Endothelial cell (in vitro differentiated cells): ENCODE measurements at regions not wholly inside any gene's neighbourhood (a gene's known extent, or its start where the extent isn't known, plus 50 kb on each side); places are given as distances from the start of the nearest gene placed in this dataset.
"Not testable (repeated sequence)": the region's sequence is repeated elsewhere in the genome, so short reads cannot be mapped to it uniquely, and the experiment has no call there.

Source experiments
- DNase-seq: peaks from one replicate; pipeline ENCODE4 v3.0.0; 2021; ENCODE audit warnings: low spot score
- H3K27ac Mint-ChIP-seq: one replicate; pipeline ENCODE4 v1.8.0; 2021; ENCODE audit warnings: mixed read lengths, inconsistent platforms; ENCODE audit not compliant: unreplicated experiment
- H3K27me3 Mint-ChIP-seq: one replicate; pipeline ENCODE4 v1.8.0; 2021; ENCODE audit warnings: mild to moderate bottlenecking, moderate library complexity, mixed read lengths, inconsistent platforms; ENCODE audit not compliant: unreplicated experiment
- H3K36me3 Mint-ChIP-seq: one replicate; pipeline ENCODE4 v1.8.0; 2021; ENCODE audit warnings: mild to moderate bottlenecking, low read depth, mixed read lengths, inconsistent platforms; ENCODE audit not compliant: unreplicated experiment
- H3K4me1 Mint-ChIP-seq: one replicate; pipeline ENCODE4 v1.8.0; 2021; ENCODE audit warnings: mild to moderate bottlenecking, mixed read lengths, inconsistent platforms; ENCODE audit not compliant: unreplicated experiment
- H3K4me3 Mint-ChIP-seq: one replicate; pipeline ENCODE4 v1.8.0; 2021; ENCODE audit warnings: mild to moderate bottlenecking, mixed read lengths, inconsistent platforms; ENCODE audit not compliant: unreplicated experiment
- H3K9me3 Mint-ChIP-seq: one replicate; pipeline ENCODE4 v1.8.0; 2021; ENCODE audit warnings: mixed read lengths, inconsistent platforms; ENCODE audit not compliant: unreplicated experiment
- TF ChIP-seq, protein P1 (sequence below): fragments of 200-600 bp; sonication (generic); IDR thresholded peaks from one replicate; pipeline ENCODE4 v1.5.0; 2021; ENCODE audit warnings: antibody characterized with exemption; ENCODE audit not compliant: unreplicated experiment

DNA sequence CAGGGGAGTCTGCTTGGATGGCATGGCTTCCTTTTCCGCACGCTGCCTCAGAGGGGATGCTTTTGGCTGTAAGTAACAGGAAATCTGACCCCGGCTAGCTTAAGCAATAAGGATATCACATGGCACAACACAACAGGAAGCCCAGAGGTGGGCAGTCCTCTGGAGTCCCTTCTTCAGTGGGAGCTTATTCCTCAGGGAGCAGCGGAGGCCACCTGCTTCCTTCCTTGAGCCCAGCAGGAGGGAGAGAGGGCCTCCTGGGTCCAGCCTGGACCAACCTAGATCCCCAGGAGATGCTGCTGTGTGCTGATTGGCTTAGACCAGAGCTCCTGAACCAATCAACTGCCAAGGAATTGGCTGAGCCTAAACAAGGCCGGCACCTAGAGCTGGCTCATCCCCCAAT is 66.3 kb downstream of the C9orf50 start:
- peaks cover 19% of the 10 kb centered on the region for H3K27me3 Mint-ChIP-seq
- DNase-seq: no peak
- H3K4me3 Mint-ChIP-seq: no peak overlapping the region
- H3K4me1 Mint-ChIP-seq: peaks cover 26% of the 10 kb centered on the region
- H3K27ac Mint-ChIP-seq: no peak overlapping the region
- H3K36me3 Mint-ChIP-seq: no peaks in the 10 kb centered on the region
- no peaks in the 10 kb centered on the region for H3K9me3 Mint-ChIP-seq
- TF ChIP-seq, protein P1, sequence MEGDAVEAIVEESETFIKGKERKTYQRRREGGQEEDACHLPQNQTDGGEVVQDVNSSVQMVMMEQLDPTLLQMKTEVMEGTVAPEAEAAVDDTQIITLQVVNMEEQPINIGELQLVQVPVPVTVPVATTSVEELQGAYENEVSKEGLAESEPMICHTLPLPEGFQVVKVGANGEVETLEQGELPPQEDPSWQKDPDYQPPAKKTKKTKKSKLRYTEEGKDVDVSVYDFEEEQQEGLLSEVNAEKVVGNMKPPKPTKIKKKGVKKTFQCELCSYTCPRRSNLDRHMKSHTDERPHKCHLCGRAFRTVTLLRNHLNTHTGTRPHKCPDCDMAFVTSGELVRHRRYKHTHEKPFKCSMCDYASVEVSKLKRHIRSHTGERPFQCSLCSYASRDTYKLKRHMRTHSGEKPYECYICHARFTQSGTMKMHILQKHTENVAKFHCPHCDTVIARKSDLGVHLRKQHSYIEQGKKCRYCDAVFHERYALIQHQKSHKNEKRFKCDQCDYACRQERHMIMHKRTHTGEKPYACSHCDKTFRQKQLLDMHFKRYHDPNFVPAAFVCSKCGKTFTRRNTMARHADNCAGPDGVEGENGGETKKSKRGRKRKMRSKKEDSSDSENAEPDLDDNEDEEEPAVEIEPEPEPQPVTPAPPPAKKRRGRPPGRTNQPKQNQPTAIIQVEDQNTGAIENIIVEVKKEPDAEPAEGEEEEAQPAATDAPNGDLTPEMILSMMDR: no peak

DNA sequence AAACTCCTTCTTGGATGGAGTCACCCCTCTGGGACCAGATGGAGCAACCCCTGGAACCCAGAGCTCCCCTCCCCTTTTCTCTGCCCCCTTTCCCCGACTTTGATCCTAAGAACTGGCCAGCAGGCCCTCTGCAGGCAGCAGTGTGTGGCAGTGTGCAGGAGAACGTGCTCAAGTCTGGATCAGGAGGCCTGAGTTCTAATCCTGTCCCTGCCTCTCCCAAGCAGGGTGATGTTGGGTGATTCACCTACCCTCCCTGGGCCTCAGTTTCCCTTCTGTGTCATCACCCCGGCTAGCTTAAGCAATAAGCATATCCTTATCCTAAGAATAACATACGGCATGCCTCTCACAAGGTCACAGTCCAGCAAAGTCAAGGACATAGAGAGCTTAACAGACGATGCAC is 67.6 kb downstream of the C9orf50 start:
- Mint-ChIP-seq H3K27me3 (peaks cover 21% of the 10 kb centered on the region), H3K4me3 (no peak overlapping the region), H3K36me3 (no peaks in the 10 kb centered on the region), H3K27ac (no peak overlapping the region), H3K4me1 (peaks cover 34% of the 10 kb centered on the region), H3K9me3 (no peaks in the 10 kb centered on the region)
- DNase-seq: no peak
- TF ChIP-seq, protein P1: no peak

DNA sequence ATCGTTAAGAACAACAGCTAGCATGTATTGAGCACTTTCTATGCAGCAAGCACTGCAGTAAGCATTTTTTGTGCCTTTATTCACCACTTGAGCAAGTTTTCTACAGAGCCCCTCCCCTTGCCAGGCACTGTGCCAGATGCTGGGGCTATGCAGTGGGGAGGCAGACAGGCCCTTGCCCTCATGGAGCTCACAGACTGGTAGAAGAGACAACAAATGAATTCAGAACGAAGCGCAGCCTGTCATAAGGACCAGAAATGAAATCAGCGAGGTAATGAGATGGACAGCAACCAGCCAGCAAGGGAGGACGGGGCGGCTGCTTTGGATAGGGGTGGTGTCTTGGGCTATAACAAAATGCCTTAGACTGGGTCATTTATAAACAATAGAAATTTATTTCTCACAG is 68.8 kb downstream of the C9orf50 start:
- Mint-ChIP-seq H3K4me1 (peaks cover 28% of the 10 kb centered on the region), H3K27me3 (peaks cover 21% of the 10 kb centered on the region), H3K9me3 (no peaks in the 10 kb centered on the region), H3K27ac (no peak overlapping the region), H3K36me3 (no peaks in the 10 kb centered on the region), H3K4me3 (no peak overlapping the region)
- TF ChIP-seq, protein P1: no peak
- DNase-seq: no peak

DNA sequence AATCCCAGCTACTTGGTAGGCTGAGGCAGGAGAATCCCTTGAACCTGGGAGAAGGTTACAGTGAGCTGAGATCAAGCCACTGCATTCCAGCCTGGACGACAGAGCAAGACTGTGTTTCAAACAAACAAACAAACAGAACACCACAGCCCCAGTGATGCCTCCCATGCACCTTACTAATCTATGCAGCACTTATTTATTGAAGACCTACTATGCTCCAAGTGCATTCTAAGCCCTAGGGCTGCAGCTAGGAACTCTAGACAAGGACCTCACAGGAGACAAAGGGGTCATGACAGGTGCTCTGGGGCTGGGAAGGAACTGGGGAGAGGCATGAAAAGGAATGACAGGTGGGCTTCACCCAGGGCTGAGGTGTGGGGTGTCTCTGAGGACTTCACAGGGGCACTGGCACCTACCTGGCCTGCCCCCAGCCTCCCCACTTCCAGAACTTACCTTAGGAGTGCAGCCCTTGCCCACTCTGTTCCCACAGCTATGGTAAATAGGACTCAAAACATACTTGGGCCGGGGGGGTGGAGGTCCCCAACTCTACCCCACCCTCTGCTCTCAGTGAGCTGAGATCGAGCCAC is 69.4 kb downstream of the C9orf50 start:
- Mint-ChIP-seq H3K27me3 (peaks cover 15% of the 10 kb centered on the region), H3K4me1 (peaks cover 22% of the 10 kb centered on the region), H3K9me3 (no peaks in the 10 kb centered on the region), H3K27ac (no peak overlapping the region), H3K36me3 (no peaks in the 10 kb centered on the region), H3K4me3 (no peak overlapping the region)
- TF ChIP-seq, protein P1: no peak
- no peak for DNase-seq

DNA sequence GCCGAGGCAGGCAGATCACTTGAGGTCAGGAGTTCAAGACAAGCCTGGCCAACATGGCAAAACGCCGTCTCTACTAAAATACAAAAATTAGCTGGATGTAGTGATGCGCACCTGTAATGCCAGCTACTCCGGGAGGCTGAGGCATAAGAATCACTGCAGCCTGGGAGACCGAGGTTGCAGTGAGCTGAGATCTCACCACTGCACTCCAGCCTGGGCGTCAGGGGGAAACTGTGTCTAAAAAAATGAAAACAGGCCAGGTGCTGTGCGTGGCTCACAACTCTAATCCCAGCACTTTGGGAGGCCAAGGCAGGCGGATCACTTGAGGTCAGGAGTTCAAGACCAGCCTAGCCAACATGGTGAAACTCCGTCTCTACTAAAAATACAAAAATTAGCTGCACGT is 69.9 kb downstream of the C9orf50 start:
- not testable (repeated sequence) for H3K4me3 Mint-ChIP-seq, H3K27ac Mint-ChIP-seq, H3K9me3 Mint-ChIP-seq, DNase-seq, H3K36me3 Mint-ChIP-seq
- Mint-ChIP-seq H3K27me3 (peaks cover 13% of the 10 kb centered on the region), H3K4me1 (peaks cover 21% of the 10 kb centered on the region)
